ENCODE measurements at regions not wholly inside any gene's neighbourhood (a gene's known extent, or its start where the extent isn't known, plus 50 kb on each side); places are given as distances from the start of the nearest gene placed in this dataset.

GRCh38 chr1:29767769-29768425 is 531.6 kb downstream of the PTPRU start:
- Histone ChIP-seq H3K9ac (ENCODE audit: insufficient read depth, low read depth, low read length) (no peak overlapping the region), H3K9me3 (ENCODE audit: low read length) (no peaks in the 10 kb centered on the region), H3K27ac (ENCODE audit: extremely low read length, insufficient read depth, low read length) (no peak overlapping the region), H3K79me2 (ENCODE audit: insufficient read depth, low read length) (no peaks in the 10 kb centered on the region), H3K36me3 (replicated peaks in 1 of 2; ENCODE audit: control insufficient read depth in 1 of 2, insufficient read depth in 2 of 2, low read length in 2 of 2) (no peaks in the 10 kb centered on the region), H3K4me2 (ENCODE audit: low read depth, low read length) (no peak overlapping the region), H2AFZ (ENCODE audit: low read length) (no peak overlapping the region), H3K4me3 (replicated peaks in 1 of 3; ENCODE audit: insufficient read depth in 1 of 3, low read depth in 2 of 3, low read length in 3 of 3) (no peak overlapping the region), H3K27me3 (ENCODE audit: control insufficient read depth in 1 of 2, insufficient read depth in 2 of 2, low read length in 2 of 2) (no peaks in the 10 kb centered on the region; a peak in 1 of 5 replicates), H4K20me1 (ENCODE audit: insufficient read depth, low read length) (no peaks in the 10 kb centered on the region), H3K4me1 (ENCODE audit: insufficient read depth, low read length) (no peaks in the 10 kb centered on the region)
- in situ Hi-C loops (cut with HindIII; ENCODE audit: extremely low pct_ligation_motif_present, low pct_unique_long_range_greater_than_20kb): no loop called here
- 16% methylated on average over 7 of the region's 11 CpGs for WGBS (ENCODE audit: low lambda C conversion rate)
- ChIA-PET POLR2A (interaction anchor here (0.7 kb wide), 1 partner anchor 458 kb away, joined by 3 read pairs; no protein-coding TSS in a partner anchor), CTCF (ENCODE audit: low intra/inter-chr PET ratio, low total read pairs) (no interaction called here)
- TF ChIP-seq ZNF138 (CRISPR knock-in tag; IDR thresholded peaks at IDR 0.05; ENCODE audit: low read depth) (no peak), GTF2F1 (IDR thresholded peaks at IDR 0.05; ENCODE audit: low read length) (no peak), ZNF142 (CRISPR knock-in tag; IDR thresholded peaks at IDR 0.05) (no peak), HOXA9 (CRISPR knock-in tag; IDR thresholded peaks at IDR 0.05; ENCODE audit: borderline replicate concordance) (no peak), ZNF33A (CRISPR knock-in tag; IDR thresholded peaks at IDR 0.05; ENCODE audit: borderline replicate concordance) (no peak), ETS1 (CRISPR knock-in tag; IDR thresholded peaks at IDR 0.05) (no peak), ZFP36L2 (CRISPR knock-in tag; IDR thresholded peaks at IDR 0.05) (no peak), ZNF660 (CRISPR knock-in tag; IDR thresholded peaks at IDR 0.05; ENCODE audit: borderline replicate concordance, low read depth) (no peak), ZNF576 (CRISPR knock-in tag; IDR thresholded peaks at IDR 0.05) (no peak), CREM (IDR thresholded peaks at IDR 0.05) (no peak), CREM (CRISPR knock-in tag; IDR thresholded peaks at IDR 0.05) (no peak), SIX1 (CRISPR knock-in tag; IDR thresholded peaks at IDR 0.05; ENCODE audit: borderline replicate concordance) (no peak), ZNF296 (CRISPR knock-in tag; conservative IDR thresholded peaks at IDR 0.05) (no peak), SRF (IDR thresholded peaks at IDR 0.05; ENCODE audit: low read depth, low read length) (no peak), CHD4 (IDR thresholded peaks at IDR 0.05; ENCODE audit: borderline replicate concordance, low read length) (no peak)
- no TSS peak for BruUV-seq (replicated peaks)
- ATAC-seq (no peak), FAIRE-seq (no peak), DNase-seq (ENCODE audit: low spot score) (no peak)
- intact Hi-C loops (cut with micrococcal nuclease; ENCODE audit: unreplicated experiment): no loop called here
